ENCODE measurements at regions not wholly inside any gene's neighbourhood (a gene's known extent, or its start where the extent isn't known, plus 50 kb on each side); places are given as distances from the start of the nearest gene placed in this dataset.
"Not testable (repeated sequence)": the region's sequence is repeated elsewhere in the genome, so short reads cannot be mapped to it uniquely, and the experiment has no call there.

DNA sequence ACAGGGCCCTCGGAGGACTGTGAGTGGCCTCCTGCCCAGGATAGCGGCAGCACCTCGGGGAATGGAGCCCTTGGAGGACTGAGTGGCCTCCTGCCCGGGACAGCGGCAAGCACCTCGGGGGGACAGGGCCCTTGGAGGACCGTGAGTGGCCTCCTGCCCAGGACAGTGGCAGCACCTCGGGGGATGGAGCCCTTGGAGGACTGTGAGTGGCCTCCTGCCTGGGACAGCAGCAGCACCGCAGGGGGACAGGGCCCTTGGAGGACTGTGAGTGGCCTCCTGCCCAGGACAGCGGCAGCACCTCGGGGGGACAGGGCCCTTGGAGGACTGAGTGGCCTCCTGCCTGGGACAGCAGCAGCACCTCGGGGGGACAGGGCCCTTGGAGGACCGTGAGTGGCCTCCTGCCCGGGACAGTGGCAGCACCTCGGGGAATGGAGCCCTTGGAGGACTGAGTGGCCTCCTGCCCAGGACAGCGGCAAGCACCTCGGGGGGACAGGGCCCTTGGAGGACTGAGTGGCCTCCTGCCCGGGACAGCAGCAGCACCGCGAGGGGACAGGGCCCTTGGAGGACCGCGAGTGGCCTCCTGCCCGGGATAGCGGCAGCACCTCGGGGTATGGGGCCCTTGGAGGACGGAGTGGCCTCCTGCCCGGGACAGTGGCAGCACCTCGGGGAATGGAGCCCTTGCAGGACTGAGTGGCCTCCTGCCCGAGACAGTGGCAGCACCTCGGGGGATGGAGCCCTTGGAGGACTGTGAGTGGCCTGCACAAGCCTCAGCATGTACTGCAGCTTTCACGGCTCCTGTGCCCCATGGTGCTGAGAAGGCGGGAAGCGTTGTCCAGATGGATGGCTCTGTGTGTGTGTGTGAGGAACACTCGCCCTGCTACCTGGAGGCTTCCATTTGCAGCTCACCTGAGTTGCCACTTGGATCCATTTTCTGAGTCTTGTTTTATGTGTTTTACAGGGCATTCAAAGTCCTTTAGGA is 109.5 kb downstream of the SOX1 start:
- not testable (repeated sequence) for H3K4me1 Mint-ChIP-seq; H3K36me3 Mint-ChIP-seq (ENCODE audit: low read depth); H3K4me3 Mint-ChIP-seq; H3K27me3 Mint-ChIP-seq; H3K27ac Mint-ChIP-seq; ATAC-seq; DNase-seq; H3K9me3 Mint-ChIP-seq

DNA sequence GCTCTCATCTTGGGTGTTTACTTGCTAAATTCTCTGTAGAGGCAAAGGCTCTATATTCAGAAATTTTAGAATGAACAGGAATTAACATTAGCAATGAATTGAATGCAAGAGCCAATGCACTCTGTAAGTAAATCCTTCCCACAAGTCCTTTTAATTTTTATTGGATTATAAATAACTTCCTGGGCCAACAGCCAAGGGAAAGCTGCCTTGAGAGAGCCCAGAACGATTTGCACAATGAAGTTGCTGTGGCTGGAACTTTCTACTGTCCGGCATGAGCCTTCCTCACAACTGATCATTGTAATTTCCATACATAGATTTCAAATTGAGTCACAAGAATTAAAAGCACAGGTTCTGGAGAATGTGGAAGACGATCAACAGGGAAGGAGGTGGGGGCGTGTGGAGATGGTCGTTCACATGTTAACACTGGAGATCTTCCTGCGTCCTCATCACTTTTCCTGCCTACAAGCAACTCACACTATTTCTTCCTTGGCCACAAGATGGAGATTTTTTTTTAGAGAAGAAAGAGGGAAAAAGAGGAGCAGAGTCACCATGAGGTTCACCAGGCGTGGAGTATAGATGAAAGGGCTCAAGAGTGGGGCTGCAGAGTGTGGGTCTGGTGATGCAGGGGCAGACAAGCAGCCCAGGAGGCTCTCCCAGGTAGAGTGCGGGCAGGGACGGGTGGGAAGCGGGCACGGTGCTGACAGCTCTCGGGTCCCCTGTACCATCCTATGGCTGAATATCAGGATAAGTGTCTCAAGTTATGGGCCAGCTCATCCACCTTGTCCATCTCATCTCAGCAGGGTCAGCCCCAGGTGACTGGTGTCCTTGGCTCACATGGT is 110.7 kb downstream of the SOX1 start:
- no peak for DNase-seq
- Mint-ChIP-seq H3K9me3 (peaks cover 7% of the 10 kb centered on the region), H3K36me3 (ENCODE audit: low read depth) (no peaks in the 10 kb centered on the region), H3K4me1 (no peaks in the 10 kb centered on the region), H3K4me3 (no peak overlapping the region), H3K27ac (no peak overlapping the region), H3K27me3 (peaks cover 3% of the 10 kb centered on the region)
- no peak for ATAC-seq

DNA sequence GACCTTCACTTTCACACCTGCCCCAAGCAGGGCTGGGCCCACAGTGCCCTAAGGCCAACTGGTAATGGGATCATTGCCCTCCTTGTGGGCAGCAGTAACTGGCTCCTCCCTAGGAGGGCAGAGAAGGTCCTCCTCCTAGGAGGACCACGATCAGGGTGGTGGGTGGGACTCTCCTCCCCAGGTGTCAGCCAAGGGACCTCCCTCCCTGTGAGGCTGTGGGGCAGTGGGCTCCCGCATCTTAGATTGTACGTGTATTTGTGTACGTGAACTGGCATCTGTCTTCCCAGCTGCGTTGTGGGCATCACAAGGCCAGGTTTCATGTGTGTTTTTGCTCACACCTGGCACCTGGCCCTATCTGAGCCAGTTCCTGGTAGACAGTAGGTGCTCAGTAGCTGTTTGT is 111.8 kb downstream of the SOX1 start:
- Mint-ChIP-seq H3K27me3 (peaks cover 3% of the 10 kb centered on the region), H3K27ac (no peak overlapping the region), H3K4me3 (no peak overlapping the region), H3K4me1 (no peaks in the 10 kb centered on the region), H3K9me3 (peaks cover 6% of the 10 kb centered on the region), H3K36me3 (ENCODE audit: low read depth) (no peaks in the 10 kb centered on the region)
- DNase-seq (no peak), ATAC-seq (no peak)

DNA sequence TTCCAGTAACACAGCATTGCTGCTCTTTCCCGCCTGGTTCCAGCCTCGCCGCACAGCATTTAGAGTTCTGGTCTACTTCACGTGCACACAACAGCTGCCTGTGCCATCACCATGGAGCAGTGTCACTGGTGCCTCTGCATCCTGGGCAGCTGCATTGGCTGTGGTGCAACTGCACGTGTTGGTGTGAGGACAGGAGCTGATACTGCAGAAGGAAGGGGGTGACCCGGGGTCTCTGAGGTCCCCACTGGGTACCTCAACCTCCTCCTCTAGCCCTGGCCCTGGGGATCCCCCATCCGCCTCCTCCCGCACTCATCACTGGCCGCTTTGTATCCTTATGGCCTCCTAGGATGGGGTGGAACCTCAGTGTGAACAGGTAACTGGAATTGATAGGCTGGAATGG is 112.5 kb downstream of the SOX1 start:
- no peak overlapping the region for H3K4me3 Mint-ChIP-seq
- H3K27me3 Mint-ChIP-seq, result peaks cover 3% of the 10 kb centered on the region
- H3K4me1 Mint-ChIP-seq, result no peaks in the 10 kb centered on the region

GRCh38 chr13:112179995-112180394 is 113.0 kb downstream of the SOX1 start:
- no peak overlapping the region for H3K27ac Mint-ChIP-seq
- H3K27me3 Mint-ChIP-seq, result peaks cover 2% of the 10 kb centered on the region
- no peaks in the 10 kb centered on the region for H3K36me3 Mint-ChIP-seq (ENCODE audit: low read depth)
- no peaks in the 10 kb centered on the region for H3K9me3 Mint-ChIP-seq
- no peaks in the 10 kb centered on the region for H3K4me1 Mint-ChIP-seq
- no peak for DNase-seq
- no peak for ATAC-seq
- no peak overlapping the region for H3K4me3 Mint-ChIP-seq

More for the DNA sequence above, 112.5 kb downstream of the SOX1 start:
- Mint-ChIP-seq H3K27ac (no peak overlapping the region), H3K36me3 (ENCODE audit: low read depth) (no peaks in the 10 kb centered on the region), H3K9me3 (no peaks in the 10 kb centered on the region)
- ATAC-seq (no peak), DNase-seq (no peak)

GRCh38 chr13:112181336-112182067 is 114.6 kb downstream of the SOX1 start:
- ATAC-seq, result no peak
- H3K4me3 Mint-ChIP-seq, result no peak overlapping the region
- H3K4me1 Mint-ChIP-seq, result no peaks in the 10 kb centered on the region
- peaks cover 4% of the 10 kb centered on the region for H3K9me3 Mint-ChIP-seq
- no peaks in the 10 kb centered on the region for H3K36me3 Mint-ChIP-seq (ENCODE audit: low read depth)
- no peak overlapping the region for H3K27ac Mint-ChIP-seq
- no peaks in the 10 kb centered on the region for H3K27me3 Mint-ChIP-seq
- DNase-seq, result no peak

DNA sequence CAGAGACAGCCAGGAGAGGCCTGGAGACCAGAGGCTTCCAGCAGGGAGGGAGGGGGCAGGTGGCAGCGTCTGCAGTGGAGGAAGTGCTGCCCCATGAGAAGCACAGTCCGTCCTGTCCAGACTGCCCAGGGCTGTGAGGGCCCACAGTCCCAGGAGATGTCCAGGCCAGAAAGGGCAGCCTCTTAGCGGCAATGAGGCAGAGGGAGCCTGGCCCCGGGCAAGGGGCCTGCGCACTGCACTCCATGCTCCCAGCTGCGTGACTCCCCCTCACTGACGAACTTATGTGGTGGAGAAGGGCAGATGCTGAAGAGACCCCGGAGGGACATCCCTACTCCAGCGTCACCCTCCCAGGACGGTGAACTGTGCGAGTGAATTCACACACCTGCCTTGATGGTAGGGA is 115.3 kb downstream of the SOX1 start:
- Mint-ChIP-seq H3K27me3 (no peaks in the 10 kb centered on the region), H3K9me3 (peaks cover 4% of the 10 kb centered on the region), H3K36me3 (ENCODE audit: low read depth) (no peaks in the 10 kb centered on the region), H3K4me1 (no peaks in the 10 kb centered on the region), H3K4me3 (no peak overlapping the region), H3K27ac (no peak overlapping the region)
- DNase-seq, result no peak
- ATAC-seq, result no peak

- no peak overlapping the region for H3K4me3 Mint-ChIP-seq
- no peak overlapping the region for H3K27ac Mint-ChIP-seq
- H3K9me3 Mint-ChIP-seq, result peaks cover 4% of the 10 kb centered on the region
- no peaks in the 10 kb centered on the region for H3K4me1 Mint-ChIP-seq
- no peaks in the 10 kb centered on the region for H3K36me3 Mint-ChIP-seq (ENCODE audit: low read depth)
- ATAC-seq (no peak), DNase-seq (no peak)
- no peaks in the 10 kb centered on the region for H3K27me3 Mint-ChIP-seq
These were observed 116.0 kb downstream of the SOX1 start for GRCh38 chr13:112182846-112183531.

DNA sequence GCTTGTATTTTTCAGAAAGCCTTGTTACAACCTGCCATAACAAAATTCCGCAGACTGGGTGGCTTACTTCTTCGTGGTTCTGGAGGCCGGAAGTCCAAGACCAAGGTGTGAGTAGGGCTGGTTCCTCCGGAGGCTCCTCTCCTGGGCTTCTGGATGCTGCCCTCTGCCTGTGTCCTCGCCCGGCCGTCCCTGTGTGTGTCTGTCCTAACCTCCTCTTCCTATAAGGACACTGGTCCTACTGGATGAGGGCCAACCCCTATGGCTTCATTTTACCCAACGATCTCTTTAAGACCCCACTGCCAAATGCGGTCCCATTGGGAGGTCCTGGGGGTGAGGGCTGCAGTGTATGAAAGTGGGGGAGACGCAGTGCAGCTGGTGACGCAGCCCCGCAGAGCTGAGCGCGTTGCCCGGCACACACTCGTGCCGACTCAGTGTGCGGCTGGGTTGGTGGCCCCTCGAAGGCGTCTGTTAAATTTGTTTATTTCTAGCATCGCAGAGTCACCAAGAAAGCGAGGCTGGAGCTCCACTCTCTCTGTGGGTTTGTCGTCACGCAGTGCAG is 116.7 kb downstream of the SOX1 start:
- H3K27ac Mint-ChIP-seq, result no peak overlapping the region
- ATAC-seq, result no peak
- H3K4me3 Mint-ChIP-seq, result no peak overlapping the region
- no peaks in the 10 kb centered on the region for H3K36me3 Mint-ChIP-seq (ENCODE audit: low read depth)
- peaks cover 4% of the 10 kb centered on the region for H3K9me3 Mint-ChIP-seq
- no peak for DNase-seq
- H3K27me3 Mint-ChIP-seq, result no peaks in the 10 kb centered on the region
- H3K4me1 Mint-ChIP-seq, result no peaks in the 10 kb centered on the region

DNA sequence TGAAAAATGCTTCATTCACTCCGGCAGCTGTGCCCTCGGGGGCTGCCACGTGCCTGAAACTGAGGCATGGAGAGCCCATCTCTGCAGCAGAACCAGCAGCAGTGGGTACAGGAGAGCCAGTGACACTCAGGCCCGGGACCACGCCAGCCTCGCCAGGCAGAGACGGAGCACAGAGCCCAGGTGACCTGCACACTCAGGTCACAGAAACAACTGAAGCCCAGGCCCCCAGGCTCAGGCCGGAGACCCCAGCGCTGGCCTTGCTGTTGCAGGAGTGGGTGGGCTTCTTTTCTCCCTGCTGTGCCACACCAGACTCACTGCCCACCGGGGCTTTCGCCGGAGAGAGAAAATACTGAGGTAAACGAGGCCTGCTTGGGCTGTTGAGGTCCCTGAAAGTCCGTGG is 117.3 kb downstream of the SOX1 start:
- H3K36me3 Mint-ChIP-seq (ENCODE audit: low read depth), result no peaks in the 10 kb centered on the region
- H3K27me3 Mint-ChIP-seq, result no peaks in the 10 kb centered on the region
- no peak overlapping the region for H3K4me3 Mint-ChIP-seq
- ATAC-seq (no peak), DNase-seq (no peak)
- peaks cover 4% of the 10 kb centered on the region for H3K9me3 Mint-ChIP-seq
- no peaks in the 10 kb centered on the region for H3K4me1 Mint-ChIP-seq
- no peak overlapping the region for H3K27ac Mint-ChIP-seq

GRCh38 chr13:112184851-112185371 is 118.0 kb downstream of the SOX1 start:
- Mint-ChIP-seq H3K9me3 (peaks cover 4% of the 10 kb centered on the region), H3K36me3 (ENCODE audit: low read depth) (no peaks in the 10 kb centered on the region), H3K4me1 (no peaks in the 10 kb centered on the region), H3K4me3 (no peak overlapping the region), H3K27me3 (no peaks in the 10 kb centered on the region), H3K27ac (no peak overlapping the region)
- no peak for ATAC-seq
- no peak for DNase-seq

- no peak overlapping the region for H3K4me3 Mint-ChIP-seq
- H3K27me3 Mint-ChIP-seq, result no peaks in the 10 kb centered on the region
- ATAC-seq, result no peak
- peaks cover 4% of the 10 kb centered on the region for H3K9me3 Mint-ChIP-seq
- no peak overlapping the region for H3K27ac Mint-ChIP-seq
- no peaks in the 10 kb centered on the region for H3K4me1 Mint-ChIP-seq
- H3K36me3 Mint-ChIP-seq (ENCODE audit: low read depth), result no peaks in the 10 kb centered on the region
- DNase-seq, result no peak
These were observed 118.5 kb downstream of the SOX1 start for GRCh38 chr13:112185466-112185865.

DNA sequence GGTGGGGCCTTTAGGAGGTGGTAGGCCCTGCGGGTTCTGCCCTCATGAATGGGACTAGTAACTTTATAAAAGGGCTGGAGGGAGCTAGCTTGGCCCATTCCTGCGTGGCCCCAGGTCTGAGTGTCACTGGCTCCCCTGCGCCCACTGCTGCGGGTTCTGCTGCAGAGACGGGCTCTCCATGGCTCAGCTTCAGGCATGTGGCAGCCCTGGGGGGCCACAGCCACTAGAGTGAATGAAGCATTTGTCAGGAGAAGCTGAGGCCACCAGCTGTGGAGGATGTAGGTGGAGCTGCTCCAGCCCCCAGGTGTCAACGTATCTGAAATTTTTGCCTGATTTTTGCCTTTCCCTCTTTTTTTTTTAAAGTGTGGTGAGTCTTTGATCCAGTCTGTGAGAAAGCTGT is 119.1 kb downstream of the SOX1 start:
- no peaks in the 10 kb centered on the region for H3K4me1 Mint-ChIP-seq
- H3K27ac Mint-ChIP-seq, result no peak overlapping the region
- DNase-seq (no peak), ATAC-seq (no peak)
- no peaks in the 10 kb centered on the region for H3K27me3 Mint-ChIP-seq
- H3K4me3 Mint-ChIP-seq, result no peak overlapping the region
- no peaks in the 10 kb centered on the region for H3K36me3 Mint-ChIP-seq (ENCODE audit: low read depth)
- H3K9me3 Mint-ChIP-seq, result peaks cover 4% of the 10 kb centered on the region
